GM18519 (cell line): ENCODE measurements at regions not wholly inside any gene's neighbourhood (a gene's known extent, or its start where the extent isn't known, plus 50 kb on each side); places are given as distances from the start of the nearest gene placed in this dataset.
A peak's percentile ranks its signal among the peaks of the same experiment; 100 is the strongest.
"Not testable (repeated sequence)": the region's sequence is repeated elsewhere in the genome, so short reads cannot be mapped to it uniquely, and the experiment has no call there.

Experiments used
- ATAC-seq: cut with Tn5 transposase; IDR thresholded peaks from one replicate; pipeline ENCODE4 v1.9.1; 2021; ENCODE audit warnings: mild to moderate bottlenecking, moderate library complexity; ENCODE audit not compliant: unreplicated experiment, low FRiP score

DNA sequence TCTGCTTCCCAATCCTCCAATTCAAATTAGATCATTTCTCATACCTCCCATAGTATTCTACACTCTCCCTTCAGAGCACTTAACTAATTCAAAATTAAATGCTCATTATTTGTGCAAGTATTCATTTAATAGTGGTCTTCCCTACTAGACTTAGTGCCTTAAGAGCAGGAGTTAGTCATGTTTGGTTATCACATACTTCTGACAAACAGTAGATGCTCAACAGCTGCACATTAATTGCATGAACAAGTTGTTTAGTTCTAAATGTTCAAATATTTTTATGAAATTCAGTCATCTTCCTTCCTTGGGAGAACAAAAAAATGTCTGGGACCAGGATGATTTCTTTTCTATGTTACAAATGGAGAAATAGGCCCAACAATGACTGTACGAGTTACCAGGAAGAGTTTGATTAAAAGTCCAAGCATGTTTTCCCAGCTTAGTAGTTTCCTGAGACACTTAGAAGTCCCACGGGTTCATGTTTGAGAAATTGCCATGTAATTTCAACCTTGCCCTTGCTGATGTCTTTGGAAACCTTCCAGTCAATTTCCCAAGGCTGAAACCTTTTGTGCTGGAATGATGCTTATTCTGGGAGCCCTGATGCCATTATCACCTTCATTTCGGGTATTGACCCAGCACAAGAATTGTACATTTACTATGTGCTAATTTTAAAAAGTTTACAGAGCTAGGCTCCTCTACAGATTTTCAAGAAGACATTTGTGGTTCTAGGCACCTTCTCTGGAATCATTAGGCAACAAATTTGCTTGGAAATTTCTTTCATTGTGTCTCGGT, 437.9 kb upstream of the PLXNA2 start:
- ATAC-seq = no peak

DNA sequence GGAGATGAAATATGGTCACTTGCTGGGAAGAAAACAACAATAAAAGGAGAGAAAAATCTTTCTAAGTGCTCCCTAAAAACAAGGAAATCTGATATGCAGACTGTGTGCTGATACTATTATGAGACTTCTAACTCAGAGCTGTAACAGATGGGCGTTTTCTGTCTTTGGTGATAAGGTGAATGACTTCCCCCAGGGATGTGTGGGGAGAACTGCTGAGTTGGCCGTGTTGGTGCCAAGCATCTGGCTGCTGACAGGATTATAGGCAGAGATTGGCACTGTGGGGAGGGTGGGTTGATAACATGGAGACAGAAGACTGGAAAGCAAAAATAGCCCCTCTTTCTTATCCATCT, 438.5 kb upstream of the PLXNA2 start:
- no peak for ATAC-seq

DNA sequence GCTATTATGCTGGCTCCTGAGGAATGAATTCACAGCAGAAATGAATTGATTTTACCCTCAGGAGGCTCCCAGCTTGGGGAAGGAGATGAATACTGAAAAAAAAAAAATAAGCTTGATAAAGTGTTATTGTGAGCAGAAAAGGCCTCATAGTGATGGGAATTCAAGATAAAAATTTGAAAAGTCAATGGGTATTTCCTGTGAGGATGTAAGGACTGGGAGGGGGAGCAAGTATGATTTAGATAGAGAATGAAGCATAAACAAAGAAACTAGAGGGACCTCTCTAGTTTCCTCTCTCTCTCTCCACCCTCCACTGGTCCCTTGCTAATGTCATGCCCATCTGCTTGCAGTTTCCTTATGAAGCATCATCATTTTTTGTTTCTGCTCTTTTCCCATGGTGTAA, 439.0 kb upstream of the PLXNA2 start:
- no peak for ATAC-seq

DNA sequence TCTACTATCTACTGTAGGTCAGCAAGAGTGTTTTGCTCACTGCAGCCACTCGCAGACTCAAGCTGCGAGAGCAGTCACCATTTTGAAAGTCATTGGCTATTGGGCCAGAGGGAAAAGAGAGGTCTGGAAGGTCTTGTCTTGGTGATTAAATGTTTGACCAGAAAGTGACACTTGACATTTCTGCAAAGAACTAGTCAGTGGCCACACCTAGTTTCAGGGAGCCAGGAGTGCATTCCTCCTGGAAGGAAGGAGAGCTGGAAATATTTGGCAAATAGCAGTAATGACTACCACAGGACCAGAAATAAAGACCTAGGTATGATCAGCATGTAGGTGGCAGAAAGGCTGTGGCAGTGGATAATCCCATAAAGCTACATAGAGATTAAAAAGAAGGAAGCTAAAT, 440.0 kb upstream of the PLXNA2 start:
- no peak for ATAC-seq

DNA sequence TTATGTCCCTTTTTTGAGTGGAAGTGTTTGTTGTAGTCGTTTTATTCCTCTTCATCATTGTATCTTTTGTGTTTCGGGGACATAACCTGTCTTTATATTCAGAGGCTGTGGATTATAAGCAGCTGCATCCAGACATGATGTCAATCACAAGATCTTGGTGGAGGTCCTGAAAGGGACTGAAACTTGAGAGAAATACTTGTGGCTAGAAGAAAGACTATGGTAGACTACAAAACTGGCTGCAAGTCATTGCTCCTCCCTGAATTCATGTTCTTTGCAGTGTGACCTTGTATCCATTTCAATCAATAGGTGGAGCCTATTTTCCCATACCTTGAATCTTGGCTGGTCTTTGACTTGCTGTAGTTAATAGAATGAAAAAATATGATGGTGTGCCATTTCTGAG, 442.4 kb upstream of the PLXNA2 start:
- ATAC-seq = no peak

DNA sequence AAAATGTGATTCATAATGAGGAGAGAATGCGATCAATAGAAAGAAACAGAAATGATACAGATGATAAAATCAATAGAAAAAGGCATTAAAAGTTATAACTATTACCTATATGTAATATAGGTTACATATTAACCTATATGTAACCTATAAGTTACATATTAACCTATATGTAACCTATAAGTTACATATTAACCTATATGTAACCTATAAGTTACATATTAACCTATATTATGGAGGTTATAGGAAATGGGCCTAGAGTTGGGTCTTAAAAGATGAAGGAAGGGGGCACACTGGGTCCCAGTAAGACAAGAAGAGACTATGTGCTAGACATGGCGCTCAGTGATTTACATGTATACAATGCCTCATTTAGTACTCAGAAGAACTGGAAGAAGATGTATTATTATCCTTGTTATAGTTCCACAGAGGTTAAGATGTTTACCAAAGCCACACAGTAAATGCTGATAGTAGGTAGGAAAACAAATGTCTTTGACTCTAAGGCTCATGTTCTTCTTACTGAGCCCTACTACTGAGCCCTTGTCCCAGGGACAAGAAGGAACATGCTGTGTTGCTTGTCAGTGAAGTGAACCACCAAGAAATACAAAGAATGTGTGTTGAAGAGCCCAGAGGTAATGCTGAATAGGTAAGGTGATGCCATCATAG, 444.6 kb upstream of the PLXNA2 start:
- ATAC-seq = no peak

DNA sequence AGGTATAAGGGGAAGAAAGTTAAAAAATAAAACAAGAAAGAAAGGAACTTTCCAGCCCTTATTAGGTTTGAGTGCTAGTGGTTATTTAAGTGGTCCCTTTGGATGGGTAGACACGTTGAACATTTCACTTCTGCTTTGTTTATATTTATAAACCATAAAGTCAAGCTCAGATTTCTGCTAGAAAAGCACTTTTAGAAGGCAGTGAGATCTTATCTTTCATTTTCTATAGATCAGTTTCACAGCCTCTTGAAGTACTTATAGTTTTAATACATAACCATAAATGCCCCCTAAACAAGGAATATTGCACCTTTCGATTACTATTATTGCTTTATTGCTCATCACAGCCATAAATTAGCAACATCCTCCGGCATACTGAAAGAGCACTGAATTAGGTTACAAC, 446.8 kb upstream of the PLXNA2 start:
- peak; percentile 51 for ATAC-seq

DNA sequence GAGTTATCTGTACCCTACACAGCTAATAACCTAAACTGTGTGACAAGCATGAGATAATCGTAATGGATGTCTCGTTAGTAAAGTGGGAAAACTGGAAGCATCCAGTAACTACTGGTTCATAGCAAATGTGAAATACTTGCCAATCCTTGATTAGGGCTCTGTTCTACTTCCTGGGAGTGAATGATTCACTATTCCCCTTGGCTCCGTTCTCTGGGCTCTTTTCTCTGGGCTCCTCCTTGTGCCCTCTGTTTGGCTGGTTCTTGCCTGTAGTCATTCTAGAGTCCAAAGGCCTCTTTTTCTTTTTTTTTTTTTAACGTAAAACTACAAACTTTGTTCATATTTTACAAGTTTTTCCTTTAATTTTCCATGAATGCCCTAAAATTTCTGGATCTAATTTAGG, 465.8 kb upstream of the PLXNA2 start:
- no peak for ATAC-seq

DNA sequence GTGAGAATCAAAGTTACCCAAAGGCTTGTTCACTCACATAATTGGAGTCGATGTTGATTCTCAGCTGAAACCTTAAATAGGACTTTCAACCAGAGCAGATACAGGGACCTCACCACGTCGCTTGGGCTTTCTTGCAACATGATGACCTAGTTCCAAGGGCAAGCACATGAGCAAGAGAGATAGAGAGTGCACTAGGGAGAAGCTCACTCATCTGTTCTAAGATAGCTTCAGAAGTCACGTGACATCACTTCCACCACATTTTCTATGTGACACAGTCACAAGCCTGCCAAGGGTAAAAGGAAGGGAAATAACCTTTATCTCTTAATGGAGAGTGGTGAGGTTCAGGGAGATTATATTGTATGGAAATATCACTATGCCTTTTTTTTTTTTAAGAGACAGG, 470.1 kb upstream of the PLXNA2 start:
- no peak for ATAC-seq

DNA sequence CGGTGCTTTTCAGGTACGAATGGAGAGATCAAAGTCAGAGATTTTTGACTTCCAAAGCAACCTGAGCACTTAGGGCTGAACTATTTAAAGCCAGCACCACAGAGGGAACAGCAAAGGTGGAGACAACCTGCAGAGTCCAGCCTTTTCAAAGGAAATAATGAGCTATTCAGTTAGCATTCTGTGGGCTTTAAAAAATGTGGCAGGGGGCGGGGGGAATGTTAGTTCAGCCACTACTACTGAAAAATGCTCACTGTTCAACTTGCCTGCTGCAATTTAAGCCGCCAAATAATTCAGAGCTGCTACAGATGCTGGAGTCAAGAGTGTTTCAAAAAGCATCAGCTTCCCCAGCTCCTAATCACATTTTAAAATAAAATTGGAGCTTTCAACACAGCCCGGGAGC, 473.3 kb upstream of the PLXNA2 start:
- no peak for ATAC-seq

DNA sequence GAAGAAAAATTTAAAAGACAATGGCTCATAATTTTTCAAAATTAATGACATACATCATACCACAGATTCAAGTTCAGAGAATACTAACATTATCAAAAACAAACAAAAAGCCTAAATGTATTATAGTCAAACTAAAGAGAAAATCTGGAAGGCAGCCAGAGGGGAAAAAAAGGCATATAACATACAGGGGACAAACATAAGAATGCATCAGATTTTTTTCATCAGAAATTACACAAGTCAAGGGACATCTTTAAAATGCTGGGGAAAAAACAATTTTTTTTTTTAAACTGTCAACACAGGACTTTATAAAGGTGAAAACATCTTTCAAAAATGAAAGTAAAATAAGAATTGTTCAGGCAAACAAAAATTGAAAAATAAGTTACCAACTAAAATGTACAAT, 478.4 kb upstream of the PLXNA2 start:
- no peak for ATAC-seq

DNA sequence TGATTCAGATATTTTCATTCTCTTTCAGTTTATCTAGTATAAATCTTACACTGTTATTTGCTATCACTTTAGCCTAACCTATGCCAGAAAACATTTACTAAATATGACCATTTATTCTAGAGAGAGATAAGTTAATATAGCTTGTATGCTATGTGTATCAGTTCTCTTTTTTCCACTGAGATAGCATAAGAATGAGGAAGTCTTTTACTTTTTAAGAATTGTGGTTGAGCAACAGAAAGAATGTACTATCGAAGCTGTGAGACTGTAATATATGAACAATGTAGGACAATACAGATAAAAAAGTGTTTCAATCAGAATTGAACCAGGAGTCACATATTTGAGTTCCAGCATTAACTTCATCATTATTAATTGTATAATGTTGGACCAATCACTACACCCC, 479.9 kb upstream of the PLXNA2 start:
- ATAC-seq = peak; percentile 62

DNA sequence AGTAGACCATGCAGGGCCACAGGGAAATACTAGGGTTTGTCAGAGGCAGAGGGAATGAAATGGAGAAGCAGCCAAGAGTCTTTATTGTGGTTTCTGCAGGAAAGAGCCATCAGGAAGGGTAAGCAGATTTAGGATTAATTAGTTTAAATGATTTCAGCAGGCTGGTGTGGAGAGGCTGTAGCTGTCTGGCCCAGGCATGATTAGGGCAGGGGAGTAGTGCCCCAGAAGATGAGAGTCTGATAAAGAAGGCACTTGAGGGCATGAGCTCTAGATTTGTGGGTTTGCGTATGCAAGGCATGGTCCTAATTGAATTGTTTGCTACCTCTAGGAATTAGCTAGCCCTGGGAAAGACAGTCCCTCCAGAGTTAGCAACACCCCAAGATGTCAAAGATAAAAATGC, 484.6 kb upstream of the PLXNA2 start:
- ATAC-seq = no peak

DNA sequence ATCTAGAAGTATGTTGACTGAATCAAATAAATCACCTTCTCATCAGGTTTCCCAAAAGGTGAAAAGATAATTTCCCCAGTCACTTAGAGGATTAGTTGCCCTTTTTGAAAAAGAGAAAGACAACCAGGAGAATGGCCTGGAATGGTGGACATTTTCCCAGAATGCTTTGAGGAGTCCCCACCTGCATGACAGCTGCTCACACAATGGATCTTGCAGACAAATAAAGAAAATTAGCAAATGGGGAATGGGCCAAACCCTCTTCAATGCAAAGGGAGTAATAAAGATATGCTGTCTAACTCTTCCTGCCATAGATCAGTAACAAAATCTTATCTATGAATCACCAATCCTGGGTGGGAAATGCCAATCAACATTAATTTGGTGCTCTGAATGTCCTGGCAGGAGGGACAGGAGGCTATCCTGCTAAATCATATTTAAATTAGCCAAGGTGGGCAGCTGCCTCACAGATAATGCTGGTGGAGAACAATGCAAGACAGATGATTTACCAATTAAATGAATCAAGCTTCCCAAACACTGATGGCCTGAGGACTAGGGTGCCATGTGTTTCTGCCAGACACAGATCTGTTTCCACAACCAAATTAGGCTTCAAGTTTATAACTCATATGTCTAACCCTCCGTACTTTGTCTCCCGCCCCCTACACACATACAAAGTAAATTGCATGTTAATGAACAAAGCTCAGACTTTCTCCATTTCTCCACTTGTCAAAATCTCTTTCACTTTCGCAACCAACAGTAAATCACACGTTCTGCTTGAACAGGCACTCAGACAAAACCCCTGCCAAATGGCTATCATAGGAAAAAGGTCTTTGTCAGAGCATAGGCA, 488.0 kb upstream of the PLXNA2 start:
- peak; percentile 79 for ATAC-seq

DNA sequence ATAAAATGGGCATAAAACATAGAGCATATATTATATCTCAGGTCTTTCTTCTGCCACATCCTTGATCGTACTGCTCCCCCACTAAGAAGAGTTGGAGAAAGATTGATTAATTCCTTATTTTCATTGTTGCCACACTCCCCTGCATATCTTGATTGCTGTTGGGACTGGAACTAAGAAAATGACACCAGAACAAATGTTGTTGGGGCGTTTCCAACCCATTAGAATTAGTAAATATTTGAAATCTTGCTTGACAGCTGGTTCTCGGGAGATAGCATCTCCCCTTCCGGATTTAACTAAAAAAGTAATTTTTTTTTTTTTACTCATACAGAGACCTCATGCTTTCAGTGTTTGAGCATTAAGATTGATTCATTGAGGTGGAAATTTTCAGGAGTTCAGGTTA, 493.0 kb upstream of the PLXNA2 start:
- ATAC-seq = no peak

DNA sequence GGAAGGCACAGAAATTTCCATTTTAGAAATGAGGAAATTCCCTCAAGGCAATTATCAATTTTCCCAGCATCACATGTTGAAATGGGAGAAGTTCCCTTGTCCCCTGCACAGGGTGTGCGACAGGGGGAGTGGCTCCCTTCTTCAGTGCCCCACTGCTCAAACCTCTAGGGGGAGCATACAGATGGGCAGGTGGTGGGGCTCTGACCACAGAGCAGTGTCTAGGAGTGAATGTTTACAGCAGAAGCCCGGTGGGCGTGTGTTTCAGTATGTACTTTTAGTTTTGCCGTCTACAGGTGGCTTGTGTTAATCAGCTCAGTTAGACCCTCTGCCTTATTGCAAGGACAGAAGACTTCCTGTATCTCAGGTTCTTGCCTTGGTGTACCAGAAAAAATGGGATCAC, 493.7 kb upstream of the PLXNA2 start:
- peak; percentile 83 for ATAC-seq

DNA sequence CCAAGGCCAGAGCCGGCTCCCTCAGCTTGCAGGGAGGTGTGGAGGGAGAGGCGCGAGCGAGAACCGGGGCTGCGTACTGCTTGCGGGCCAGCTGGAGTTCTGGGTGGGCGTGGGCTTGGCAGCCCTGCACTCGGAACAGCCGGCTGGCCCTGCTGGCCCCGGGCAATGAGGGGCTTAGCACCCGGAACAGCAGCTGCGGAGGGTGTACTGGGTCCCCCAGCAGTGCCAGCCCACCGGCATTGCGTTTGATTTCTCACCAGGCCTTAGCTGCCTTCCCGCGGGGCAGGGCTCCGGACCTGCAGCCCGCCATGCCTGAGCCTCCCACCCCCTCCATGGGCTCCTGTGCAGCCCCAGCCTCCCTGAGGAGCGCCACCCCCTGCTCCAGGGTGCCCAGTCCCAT, 495.5 kb upstream of the PLXNA2 start:
- ATAC-seq = not testable (repeated sequence)

DNA sequence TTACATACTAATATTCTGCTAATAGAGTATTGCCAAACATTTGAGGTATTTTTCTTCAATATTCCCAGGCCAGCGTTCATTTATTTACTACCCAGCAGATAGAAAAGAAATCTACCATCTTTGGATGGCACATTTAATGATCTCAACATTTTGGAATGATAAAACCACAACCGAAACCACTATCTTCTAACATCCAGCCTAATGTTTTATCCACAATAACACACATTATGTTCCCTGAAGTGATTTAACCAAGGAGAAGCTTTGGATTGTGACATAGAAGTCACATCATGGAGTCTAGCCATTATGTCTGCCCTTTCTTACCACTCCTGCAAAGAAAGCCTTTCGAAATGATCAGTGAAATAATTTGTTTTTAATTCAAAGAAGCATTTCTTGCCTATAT, 497.1 kb upstream of the PLXNA2 start:
- no peak for ATAC-seq

DNA sequence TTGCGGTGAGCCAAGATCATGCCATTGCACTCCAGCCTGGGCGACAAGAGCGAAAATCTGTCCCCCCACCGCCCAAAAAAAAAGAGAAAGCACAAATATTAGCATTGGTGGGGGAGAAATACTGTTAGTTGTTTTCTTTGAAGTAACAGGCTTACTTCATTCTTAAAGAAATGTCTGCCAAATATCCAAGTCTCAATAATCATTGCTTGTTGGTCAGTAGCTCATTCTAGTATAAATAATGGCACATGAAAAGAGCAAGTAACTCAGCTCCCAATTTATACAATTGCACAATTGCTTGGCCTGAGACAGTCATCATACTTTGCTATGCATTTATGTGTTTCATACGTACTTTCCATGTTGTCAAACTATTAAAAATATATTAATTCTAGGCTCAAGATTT, 499.2 kb upstream of the PLXNA2 start:
- no peak for ATAC-seq

DNA sequence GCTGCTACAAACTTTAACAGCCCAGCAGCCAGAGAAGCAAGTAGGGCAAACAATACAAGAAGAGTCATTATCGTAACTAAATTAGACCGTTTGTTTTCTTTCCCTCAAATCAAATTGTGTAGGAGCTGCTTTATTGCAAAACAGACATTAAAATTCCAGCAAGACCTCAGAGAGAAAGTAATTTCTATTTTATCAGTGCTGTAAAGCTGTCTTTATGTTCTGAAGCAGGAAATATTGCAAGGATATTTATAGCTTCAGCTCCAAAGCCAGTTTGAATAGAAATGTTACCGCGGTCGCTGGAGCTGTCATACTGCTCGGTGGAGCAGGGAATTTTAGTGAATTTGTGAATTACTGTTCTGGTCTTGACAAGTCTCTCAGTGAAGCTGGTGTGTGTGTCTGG, 503.8 kb upstream of the PLXNA2 start:
- ATAC-seq = no peak

DNA sequence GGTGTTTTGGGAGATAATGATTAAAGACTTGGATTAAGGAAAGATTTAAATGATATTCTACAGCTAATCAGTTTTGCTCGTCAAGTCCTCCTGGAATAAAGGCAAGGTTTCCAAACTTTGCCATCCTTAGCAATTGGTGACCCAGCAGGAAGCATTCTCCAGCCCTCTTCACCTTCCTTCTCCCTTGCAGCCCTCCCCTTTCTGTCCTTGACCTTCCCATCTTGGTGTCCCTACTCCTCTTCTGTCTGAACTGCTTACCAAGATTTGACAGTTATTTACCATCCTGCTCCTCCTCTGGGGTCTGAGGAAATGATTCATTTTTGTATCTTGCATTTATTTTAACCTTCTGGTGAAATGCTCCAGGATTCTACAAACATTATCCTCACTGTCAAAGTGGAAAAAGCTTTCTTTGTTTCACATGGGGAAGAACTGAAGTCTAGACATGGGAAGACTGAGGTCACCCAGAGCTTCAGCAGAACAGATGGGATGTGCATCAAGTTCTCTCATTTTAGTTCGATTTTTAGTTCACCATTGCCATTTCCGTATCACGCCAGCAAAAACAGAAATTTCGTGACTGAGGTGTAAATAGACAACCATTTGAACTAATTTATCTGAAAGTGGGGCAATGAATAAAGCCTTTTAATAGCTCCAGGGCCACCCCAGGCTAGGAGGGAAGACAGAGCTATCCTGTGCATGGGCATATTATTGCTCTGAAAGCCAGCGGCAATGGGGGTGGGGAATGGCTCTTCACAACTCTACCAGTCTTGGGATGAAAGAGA, 504.4 kb upstream of the PLXNA2 start:
- no peak for ATAC-seq
